Astrocyte of the spinal cord (primary cell): ENCODE measurements at regions not wholly inside any gene's neighbourhood (a gene's known extent, or its start where the extent isn't known, plus 50 kb on each side); places are given as distances from the start of the nearest gene placed in this dataset.
A peak's percentile ranks its signal among the peaks of the same experiment; 100 is the strongest.

Experiments
- DNase-seq: peaks from one replicate; pipeline ENCODE4 v3.0.0; 2011; ENCODE audit warnings: low read depth, low spot score
- H3K4me3 ChIP-seq: 2 replicates; pipeline ENCODE4 v1.5.1; 2011; ENCODE audit warnings: low read depth, mild to moderate bottlenecking, low read length, moderate library complexity
- in situ Hi-C: cut with HindIII; loops from 2 replicates; pipeline ENCODE4 v1.10.0; 2017; ENCODE audit warnings: low sequenced_read_pairs
- TF ChIP-seq, protein P1 (sequence below): IDR thresholded peaks from 2 replicates; pipeline ENCODE4 v1.5.1; 2012; ENCODE audit warnings: low read depth, mild to moderate bottlenecking, low read length, inconsistent platforms

DNA sequence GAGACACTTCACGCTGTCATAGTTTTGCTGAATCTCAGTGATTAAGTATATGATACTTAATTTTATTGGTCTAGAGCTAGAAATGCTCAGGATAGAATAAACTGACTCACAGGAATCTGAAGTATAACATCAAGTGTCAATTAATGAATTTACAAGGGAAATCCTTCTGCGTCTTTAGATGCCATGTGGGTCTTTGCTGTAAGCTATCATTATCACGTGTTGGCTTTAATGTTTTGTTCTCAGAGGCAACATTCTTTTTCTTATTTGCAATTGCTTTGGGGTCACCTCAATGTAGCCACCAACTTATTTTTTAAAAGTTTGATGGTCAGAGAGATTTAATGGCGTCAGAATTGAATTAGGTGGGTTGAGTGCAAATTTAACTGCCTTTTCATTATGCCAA lies 680.1 kb upstream of the PTBP2 start:
- H3K4me3 ChIP-seq, result no peak overlapping the region
- in situ Hi-C loops, result no loop called here
- no peak for DNase-seq
- TF ChIP-seq, protein P1, sequence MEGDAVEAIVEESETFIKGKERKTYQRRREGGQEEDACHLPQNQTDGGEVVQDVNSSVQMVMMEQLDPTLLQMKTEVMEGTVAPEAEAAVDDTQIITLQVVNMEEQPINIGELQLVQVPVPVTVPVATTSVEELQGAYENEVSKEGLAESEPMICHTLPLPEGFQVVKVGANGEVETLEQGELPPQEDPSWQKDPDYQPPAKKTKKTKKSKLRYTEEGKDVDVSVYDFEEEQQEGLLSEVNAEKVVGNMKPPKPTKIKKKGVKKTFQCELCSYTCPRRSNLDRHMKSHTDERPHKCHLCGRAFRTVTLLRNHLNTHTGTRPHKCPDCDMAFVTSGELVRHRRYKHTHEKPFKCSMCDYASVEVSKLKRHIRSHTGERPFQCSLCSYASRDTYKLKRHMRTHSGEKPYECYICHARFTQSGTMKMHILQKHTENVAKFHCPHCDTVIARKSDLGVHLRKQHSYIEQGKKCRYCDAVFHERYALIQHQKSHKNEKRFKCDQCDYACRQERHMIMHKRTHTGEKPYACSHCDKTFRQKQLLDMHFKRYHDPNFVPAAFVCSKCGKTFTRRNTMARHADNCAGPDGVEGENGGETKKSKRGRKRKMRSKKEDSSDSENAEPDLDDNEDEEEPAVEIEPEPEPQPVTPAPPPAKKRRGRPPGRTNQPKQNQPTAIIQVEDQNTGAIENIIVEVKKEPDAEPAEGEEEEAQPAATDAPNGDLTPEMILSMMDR, result no peak

DNA sequence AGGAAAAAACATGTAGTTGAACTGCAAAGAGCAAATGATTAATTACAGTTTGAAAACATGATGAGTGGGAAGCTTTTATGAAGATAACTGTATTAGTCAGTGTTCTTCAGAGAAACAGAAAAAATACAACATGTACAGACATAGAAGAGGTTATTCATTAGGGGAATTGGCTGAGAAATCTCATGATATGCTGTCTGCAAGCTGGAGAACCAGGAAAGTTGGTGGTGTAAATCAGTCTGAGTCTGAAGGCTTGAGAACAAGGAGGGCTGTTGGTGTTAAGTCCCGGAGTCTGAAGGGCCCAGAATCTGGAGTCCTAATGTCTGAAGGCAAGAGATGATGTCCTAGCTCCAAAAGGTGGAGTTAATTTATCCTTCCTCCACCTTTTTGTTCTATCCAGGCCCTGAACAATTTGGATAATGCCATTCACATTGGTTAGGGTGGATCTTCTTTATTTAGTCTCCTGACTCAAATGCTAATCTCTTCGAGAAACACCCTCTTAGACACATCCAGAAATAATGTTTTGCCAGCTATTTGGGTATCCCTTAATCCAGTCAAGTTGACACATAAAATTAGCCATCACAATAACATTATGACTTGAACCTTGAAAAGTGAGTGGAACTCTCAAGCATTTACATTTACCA lies 672.9 kb upstream of the PTBP2 start:
- TF ChIP-seq, protein P1, result no peak
- no peak overlapping the region for H3K4me3 ChIP-seq
- in situ Hi-C loops, result no loop called here
- no peak for DNase-seq

DNA sequence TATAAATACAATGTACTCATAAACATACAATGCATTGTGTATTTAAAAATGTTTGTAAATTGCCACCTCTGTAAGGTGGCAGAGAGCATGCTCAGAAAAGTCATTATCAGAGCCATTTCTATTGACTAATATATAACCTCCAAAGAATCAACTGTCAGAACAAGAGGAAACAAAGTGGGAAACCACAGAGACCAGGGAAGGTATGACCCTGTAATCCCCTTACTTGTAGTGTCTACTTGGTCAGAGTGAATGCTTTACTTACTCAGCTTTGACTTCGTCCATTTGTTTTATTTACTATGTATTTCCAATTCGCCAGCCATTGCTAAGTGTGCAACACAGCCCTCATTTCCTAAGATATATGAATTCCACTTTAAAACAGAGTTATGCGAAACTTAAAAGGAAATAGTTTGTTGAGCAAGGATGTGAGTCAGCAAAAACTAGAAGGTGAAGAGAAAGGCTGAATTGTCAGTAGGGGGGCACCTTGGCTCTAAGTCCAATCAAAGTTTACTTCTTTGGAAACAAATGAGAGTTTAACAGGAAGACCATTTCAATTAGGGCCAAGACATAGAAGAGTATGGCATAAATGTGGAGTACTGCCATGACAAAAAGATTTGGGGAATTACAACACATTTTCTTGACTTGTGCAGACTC lies 671.7 kb upstream of the PTBP2 start:
- no peak overlapping the region for H3K4me3 ChIP-seq
- in situ Hi-C loops, result no loop called here
- TF ChIP-seq, protein P1, result no peak
- peak; percentile 4 for DNase-seq

DNA sequence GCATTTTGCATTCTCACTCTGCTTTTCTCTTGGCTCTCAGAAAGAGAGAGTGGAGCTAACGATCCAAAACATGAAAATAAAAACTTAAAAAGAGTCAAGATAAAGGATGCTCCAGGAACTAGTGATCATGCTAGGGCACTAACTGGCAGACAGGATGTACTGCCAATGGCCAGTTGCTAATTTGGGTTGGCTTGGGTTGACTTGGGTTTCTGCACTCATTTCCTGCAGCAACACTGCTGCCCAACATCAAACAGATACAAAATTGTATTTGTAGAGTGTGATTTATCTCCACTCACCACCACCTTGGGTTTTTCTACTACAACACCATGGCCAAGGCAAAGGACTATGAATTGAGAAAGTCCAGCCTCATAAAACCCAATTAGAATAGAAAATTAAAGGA lies 662.3 kb upstream of the PTBP2 start:
- in situ Hi-C loops, result no loop called here
- DNase-seq, result no peak
- TF ChIP-seq, protein P1, result no peak
- no peak overlapping the region for H3K4me3 ChIP-seq

DNA sequence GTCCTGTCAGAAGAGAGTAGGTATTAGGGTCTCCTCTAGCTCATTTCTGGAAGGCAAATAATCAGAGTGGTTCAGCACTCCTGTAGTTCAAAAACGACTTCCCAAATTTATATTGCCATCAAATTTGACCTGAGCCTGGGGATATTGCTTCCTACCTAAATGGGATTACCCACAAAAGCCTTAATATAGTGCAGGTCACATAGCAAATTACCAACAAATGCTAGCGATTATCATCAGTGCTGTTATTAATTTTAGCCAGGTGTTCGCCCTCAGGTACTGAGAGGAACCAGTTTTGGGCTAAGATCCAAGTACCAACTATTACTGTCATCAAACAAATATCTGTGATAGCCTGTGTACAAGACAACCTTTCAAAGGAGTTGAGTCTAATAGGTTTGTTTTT lies 661.8 kb upstream of the PTBP2 start:
- no peak overlapping the region for H3K4me3 ChIP-seq
- TF ChIP-seq, protein P1, result no peak
- DNase-seq, result no peak
- in situ Hi-C loops, result no loop called here

DNA sequence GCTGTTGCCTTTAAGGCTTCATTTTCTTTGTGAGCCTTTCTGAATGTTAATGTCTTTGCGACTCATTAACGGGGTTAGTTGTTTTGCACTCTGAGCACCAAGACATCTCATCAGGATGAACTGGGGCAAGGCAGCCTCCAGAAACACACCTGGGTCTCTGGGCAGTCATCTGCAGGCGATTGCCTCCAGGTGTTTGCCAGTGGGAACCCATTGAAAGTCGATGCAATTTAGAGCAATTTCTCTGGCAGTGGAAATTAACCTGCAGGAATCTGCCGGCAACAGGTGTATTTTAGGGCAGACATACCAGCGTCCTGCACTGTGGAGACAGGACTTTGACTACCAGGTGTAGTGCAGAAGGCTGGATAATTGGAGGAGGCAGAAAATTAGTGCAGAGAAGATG lies 661.0 kb upstream of the PTBP2 start:
- TF ChIP-seq, protein P1, result no peak
- in situ Hi-C loops, result no loop called here
- no peak for DNase-seq
- no peak overlapping the region for H3K4me3 ChIP-seq
